ENCODE measurements at regions not wholly inside any gene's neighbourhood (a gene's known extent, or its start where the extent isn't known, plus 50 kb on each side); places are given as distances from the start of the nearest gene placed in this dataset.

DNA sequence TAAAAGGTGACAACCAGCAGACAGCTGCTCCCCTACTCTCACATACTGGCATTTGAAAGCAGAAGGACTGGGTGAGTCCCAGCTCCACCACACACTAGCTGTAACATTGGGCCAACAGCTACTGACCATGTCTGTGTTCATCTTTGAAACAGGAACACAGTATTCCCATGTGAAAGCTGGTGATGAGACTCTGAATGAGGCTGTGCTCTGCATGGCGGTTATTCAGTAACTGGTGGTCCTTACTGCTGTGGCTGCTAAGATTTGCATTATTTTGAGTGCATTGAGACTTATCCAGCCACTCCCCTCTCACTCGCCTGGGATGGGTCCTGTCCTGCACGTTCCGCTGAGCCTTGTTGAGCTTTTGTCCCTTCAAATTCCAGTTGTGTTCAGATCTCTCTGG lies 342.9 kb downstream of the FOXL1 start:
- DNase-seq (ENCODE audit: low spot score): no peak
- Histone ChIP-seq H3K14ac (ENCODE audit: low read length) (no peak overlapping the region), H3K27me3 (ENCODE audit: control insufficient read depth in 3 of 3, insufficient read depth in 3 of 3, low read depth in 1 of 3, low read length in 3 of 3) (no peaks in the 10 kb centered on the region), H3K4me3 (ENCODE audit: low read length in 2 of 2) (no peak overlapping the region), H4K8ac (ENCODE audit: low read depth, low read length) (no peak overlapping the region), H3K4me1 (ENCODE audit: control insufficient read depth in 2 of 2, insufficient read depth in 1 of 2, low read depth in 1 of 2, low read length in 2 of 2) (peaks cover 0 to 2% of the 10 kb centered on the region in 2 donors), H3K79me1 (ENCODE audit: low read depth, low read length) (peaks cover 2% of the 10 kb centered on the region), H3K4ac (ENCODE audit: low read length) (no peak overlapping the region), H2BK5ac (ENCODE audit: low read length) (no peak overlapping the region), H3K9me3 (replicated peaks in 1 of 2; ENCODE audit: control insufficient read depth in 2 of 2, insufficient read depth in 1 of 2, low read depth in 1 of 2, low read length in 2 of 2) (peaks cover 0 to 5% of the 10 kb centered on the region in 2 donors), H3K4me2 (ENCODE audit: insufficient read depth, low read length, poor library complexity, severe bottlenecking) (no peak overlapping the region), H2AFZ (ENCODE audit: low read length) (no peak overlapping the region), H3K18ac (ENCODE audit: low read length) (no peak overlapping the region), H2BK12ac (ENCODE audit: low read length) (no peak overlapping the region), H3K23ac (ENCODE audit: low read depth, low read length, poor library complexity) (no peak overlapping the region), H2BK15ac (ENCODE audit: low read length) (no peak overlapping the region), H4K91ac (ENCODE audit: low read depth, low read length, poor library complexity) (no peak overlapping the region), H3K9ac (ENCODE audit: low read depth, low read length, poor library complexity) (no peak overlapping the region), H2AK5ac (ENCODE audit: low read depth, low read length) (no peak overlapping the region), H3K27ac (replicated peaks; ENCODE audit: low read length) (no peak overlapping the region), H3K36me3 (replicated peaks in 1 of 2; ENCODE audit: control insufficient read depth in 2 of 2, insufficient read depth in 2 of 2, low read length in 2 of 2) (no peaks in the 10 kb centered on the region), H2BK120ac (ENCODE audit: low read depth, low read length) (no peak overlapping the region)
- no CpG with 5 or more reads among the region's 4 CpGs for WGBS, 2 donors (ENCODE audit: extremely low coverage in 2 of 2, insufficient read length in 2 of 2, insufficient replicate concordance in 1 of 2)

DNA sequence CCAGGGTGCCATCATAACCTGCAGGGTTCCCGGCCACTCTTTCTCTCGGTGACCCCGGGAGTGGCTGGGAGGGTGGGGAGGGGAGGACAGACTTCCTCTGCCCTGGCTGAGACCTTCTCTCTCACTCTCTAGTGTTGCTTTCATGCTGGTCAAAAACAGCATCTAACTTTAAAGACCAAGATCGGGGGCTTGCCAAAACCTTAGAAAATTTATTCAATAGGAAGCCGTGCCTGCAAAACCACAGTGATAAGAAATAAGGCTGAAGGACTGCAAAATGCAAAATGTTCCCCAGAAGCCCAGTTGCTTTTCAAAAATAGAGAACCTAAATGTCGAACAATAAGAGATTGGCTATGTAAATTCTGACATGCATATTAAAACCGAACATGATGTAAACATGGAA lies 344.0 kb downstream of the FOXL1 start:
- Histone ChIP-seq H2BK5ac (ENCODE audit: low read length) (no peak overlapping the region), H2BK120ac (ENCODE audit: low read depth, low read length) (no peak overlapping the region), H3K27ac (replicated peaks; ENCODE audit: low read length) (no peak overlapping the region), H2BK12ac (ENCODE audit: low read length) (no peak overlapping the region), H3K14ac (ENCODE audit: low read length) (no peak overlapping the region), H3K4me3 (ENCODE audit: low read length in 2 of 2) (no peak overlapping the region), H4K91ac (ENCODE audit: low read depth, low read length, poor library complexity) (no peak overlapping the region), H3K79me1 (ENCODE audit: low read depth, low read length) (peaks cover 2% of the 10 kb centered on the region), H3K4ac (ENCODE audit: low read length) (no peak overlapping the region), H2AFZ (ENCODE audit: low read length) (no peak overlapping the region), H3K23ac (ENCODE audit: low read depth, low read length, poor library complexity) (no peak overlapping the region), H4K8ac (ENCODE audit: low read depth, low read length) (no peak overlapping the region), H3K18ac (ENCODE audit: low read length) (no peak overlapping the region), H3K4me1 (ENCODE audit: control insufficient read depth in 2 of 2, insufficient read depth in 1 of 2, low read depth in 1 of 2, low read length in 2 of 2) (peaks cover 0 to 2% of the 10 kb centered on the region in 2 donors), H2BK15ac (ENCODE audit: low read length) (no peak overlapping the region), H3K9me3 (replicated peaks in 1 of 2; ENCODE audit: control insufficient read depth in 2 of 2, insufficient read depth in 1 of 2, low read depth in 1 of 2, low read length in 2 of 2) (peaks cover 0 to 5% of the 10 kb centered on the region in 2 donors), H3K27me3 (ENCODE audit: control insufficient read depth in 3 of 3, insufficient read depth in 3 of 3, low read depth in 1 of 3, low read length in 3 of 3) (no peaks in the 10 kb centered on the region), H3K4me2 (ENCODE audit: insufficient read depth, low read length, poor library complexity, severe bottlenecking) (no peak overlapping the region), H3K9ac (ENCODE audit: low read depth, low read length, poor library complexity) (no peak overlapping the region), H2AK5ac (ENCODE audit: low read depth, low read length) (no peak overlapping the region), H3K36me3 (replicated peaks in 1 of 2; ENCODE audit: control insufficient read depth in 2 of 2, insufficient read depth in 2 of 2, low read length in 2 of 2) (no peaks in the 10 kb centered on the region)
- DNase-seq (ENCODE audit: low spot score): no peak
- WGBS, 2 donors (ENCODE audit: extremely low coverage in 2 of 2, insufficient read length in 2 of 2, insufficient replicate concordance in 1 of 2): no CpG with 5 or more reads among the region's 7 CpGs

DNA sequence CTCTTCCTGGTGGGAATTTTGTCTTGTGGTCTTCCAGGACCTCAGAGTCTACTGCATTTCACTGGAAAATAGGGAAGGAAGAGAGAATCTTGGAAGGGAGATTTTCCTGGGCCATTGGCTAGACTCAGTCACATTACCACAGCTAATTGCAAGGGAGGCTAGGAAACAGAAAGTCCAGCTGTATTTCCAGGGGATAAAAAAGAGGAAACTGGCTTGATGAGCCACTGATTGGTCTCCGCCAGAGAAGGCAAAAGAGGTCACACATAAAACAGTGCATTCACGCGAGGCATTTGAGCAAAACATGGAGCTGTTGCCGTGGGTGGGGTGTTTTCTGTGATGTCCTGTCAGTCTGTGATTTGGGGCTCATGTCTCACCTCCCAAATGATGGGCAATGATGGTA lies 345.3 kb downstream of the FOXL1 start:
- no CpG with 5 or more reads among the region's 4 CpGs for whole genome bisulfite sequencing, 2 donors (ENCODE audit: extremely low coverage in 2 of 2, insufficient read length in 2 of 2, insufficient replicate concordance in 1 of 2)
- Histone ChIP-seq H2BK15ac (ENCODE audit: low read length) (no peak overlapping the region), H3K4me3 (ENCODE audit: low read length in 2 of 2) (no peak overlapping the region), H3K27ac (replicated peaks; ENCODE audit: low read length) (no peak overlapping the region), H3K23ac (ENCODE audit: low read depth, low read length, poor library complexity) (no peak overlapping the region), H4K8ac (ENCODE audit: low read depth, low read length) (no peak overlapping the region), H3K4me1 (ENCODE audit: control insufficient read depth in 2 of 2, insufficient read depth in 1 of 2, low read depth in 1 of 2, low read length in 2 of 2) (peaks cover 0 to 2% of the 10 kb centered on the region in 2 donors), H3K4ac (ENCODE audit: low read length) (no peak overlapping the region), H3K9ac (ENCODE audit: low read depth, low read length, poor library complexity) (no peak overlapping the region), H3K36me3 (replicated peaks in 1 of 2; ENCODE audit: control insufficient read depth in 2 of 2, insufficient read depth in 2 of 2, low read length in 2 of 2) (no peaks in the 10 kb centered on the region), H4K91ac (ENCODE audit: low read depth, low read length, poor library complexity) (no peak overlapping the region), H3K14ac (ENCODE audit: low read length) (no peak overlapping the region), H3K9me3 (replicated peaks in 1 of 2; ENCODE audit: control insufficient read depth in 2 of 2, insufficient read depth in 1 of 2, low read depth in 1 of 2, low read length in 2 of 2) (peaks cover 0 to 8% of the 10 kb centered on the region in 2 donors), H2BK120ac (ENCODE audit: low read depth, low read length) (no peak overlapping the region), H3K18ac (ENCODE audit: low read length) (no peak overlapping the region), H2BK5ac (ENCODE audit: low read length) (no peak overlapping the region), H2AFZ (ENCODE audit: low read length) (no peak overlapping the region), H2AK5ac (ENCODE audit: low read depth, low read length) (peak overlapping the region; percentile 97), H3K4me2 (ENCODE audit: insufficient read depth, low read length, poor library complexity, severe bottlenecking) (no peak overlapping the region), H2BK12ac (ENCODE audit: low read length) (no peak overlapping the region), H3K79me1 (ENCODE audit: low read depth, low read length) (peaks cover 2% of the 10 kb centered on the region), H3K27me3 (ENCODE audit: control insufficient read depth in 3 of 3, insufficient read depth in 3 of 3, low read depth in 1 of 3, low read length in 3 of 3) (no peaks in the 10 kb centered on the region)
- DNase-seq (ENCODE audit: low spot score): no peak

DNA sequence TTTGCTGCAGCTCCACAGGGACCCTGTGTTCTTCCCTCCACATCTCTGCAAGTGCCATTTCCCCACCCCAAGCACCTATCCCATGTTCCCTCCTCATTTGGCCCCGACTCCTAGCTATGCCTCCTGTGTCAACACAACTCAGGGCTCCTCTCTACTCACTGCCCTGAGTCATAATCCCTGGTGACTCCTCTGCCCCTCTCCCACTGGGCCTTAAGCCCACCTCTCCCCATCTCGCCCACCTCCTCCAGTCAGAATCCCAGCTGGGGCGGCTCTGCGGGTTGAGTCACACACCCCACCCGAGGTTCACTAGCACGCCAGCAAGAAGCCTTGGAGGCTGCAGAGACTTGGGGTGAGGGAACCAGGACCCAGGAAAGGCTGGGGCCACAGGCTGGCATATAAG lies 346.2 kb downstream of the FOXL1 start:
- H2BK15ac ChIP-seq (ENCODE audit: low read length): peak overlapping the region; percentile 30
- H3K9me3 ChIP-seq (replicated peaks in 1 of 2; ENCODE audit: control insufficient read depth in 2 of 2, insufficient read depth in 1 of 2, low read depth in 1 of 2, low read length in 2 of 2): peaks cover 0 to 8% of the 10 kb centered on the region in 2 donors
- H2BK12ac ChIP-seq (ENCODE audit: low read length): no peak overlapping the region
- H2AK5ac ChIP-seq (ENCODE audit: low read depth, low read length): peak overlapping the region; percentile 97
- H4K8ac ChIP-seq (ENCODE audit: low read depth, low read length): no peak overlapping the region
- no peak overlapping the region for H3K4ac ChIP-seq (ENCODE audit: low read length)
- H3K9ac ChIP-seq (ENCODE audit: low read depth, low read length, poor library complexity): no peak overlapping the region
- H3K14ac ChIP-seq (ENCODE audit: low read length): no peak overlapping the region
- no peak overlapping the region for H4K91ac ChIP-seq (ENCODE audit: low read depth, low read length, poor library complexity)
- no peak overlapping the region for H2BK120ac ChIP-seq (ENCODE audit: low read depth, low read length)
- H3K4me3 ChIP-seq (ENCODE audit: low read length in 2 of 2): no peak overlapping the region
- no peaks in the 10 kb centered on the region for H3K27me3 ChIP-seq (ENCODE audit: control insufficient read depth in 3 of 3, insufficient read depth in 3 of 3, low read depth in 1 of 3, low read length in 3 of 3)
- peaks cover 2% of the 10 kb centered on the region for H3K79me1 ChIP-seq (ENCODE audit: low read depth, low read length)
- H3K36me3 ChIP-seq (replicated peaks in 1 of 2; ENCODE audit: control insufficient read depth in 2 of 2, insufficient read depth in 2 of 2, low read length in 2 of 2): no peaks in the 10 kb centered on the region
- no CpG with 5 or more reads among the region's 6 CpGs for whole genome bisulfite sequencing, 2 donors (ENCODE audit: extremely low coverage in 2 of 2, insufficient read length in 2 of 2, insufficient replicate concordance in 1 of 2)
- peak overlapping the region; percentile 68 for H3K18ac ChIP-seq (ENCODE audit: low read length)
- DNase-seq (ENCODE audit: low spot score): no peak
- H3K4me1 ChIP-seq (ENCODE audit: control insufficient read depth in 2 of 2, insufficient read depth in 1 of 2, low read depth in 1 of 2, low read length in 2 of 2): peaks cover 0 to 2% of the 10 kb centered on the region in 2 donors
- peak overlapping the region; percentile 70 for H3K23ac ChIP-seq (ENCODE audit: low read depth, low read length, poor library complexity)
- H2AFZ ChIP-seq (ENCODE audit: low read length): no peak overlapping the region
- H3K27ac ChIP-seq (replicated peaks; ENCODE audit: low read length): no peak overlapping the region
- no peak overlapping the region for H3K4me2 ChIP-seq (ENCODE audit: insufficient read depth, low read length, poor library complexity, severe bottlenecking)
- H2BK5ac ChIP-seq (ENCODE audit: low read length): no peak overlapping the region
